GM20000 (cell line): ENCODE measurements at regions not wholly inside any gene's neighbourhood (a gene's known extent, or its start where the extent isn't known, plus 50 kb on each side); places are given as distances from the start of the nearest gene placed in this dataset.

Experiments used
- DNase-seq: peaks from one replicate; pipeline ENCODE4 v3.0.0; 2012; ENCODE audit warnings: low spot score
- CTCF ChIP-seq: IDR thresholded peaks from 2 replicates; pipeline ENCODE4 v1.5.1; 2012; ENCODE audit warnings: mild to moderate bottlenecking, control low read depth; ENCODE audit errors: extremely low read depth, missing control alignments

DNA sequence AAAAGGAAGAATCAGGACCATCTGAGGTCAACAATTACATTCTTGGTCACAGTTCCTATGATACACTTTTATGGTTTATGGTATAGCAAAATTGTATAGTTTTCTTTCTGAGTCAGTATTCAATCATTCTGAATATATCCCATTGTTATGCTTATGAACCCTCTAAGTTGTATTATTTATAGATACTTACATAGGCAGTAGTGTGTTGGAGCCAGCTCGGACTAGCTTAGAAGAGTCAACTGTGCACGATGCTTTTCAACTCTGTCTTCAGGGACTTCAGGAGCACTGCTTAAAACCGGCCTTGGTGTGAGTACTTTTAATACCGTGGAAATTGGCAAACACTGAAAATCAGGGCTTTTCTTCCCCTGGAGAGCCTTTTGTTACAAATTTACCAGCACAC is 215.7 kb downstream of the IKZF2 start:
- TF ChIP-seq CTCF, result no peak
- no peak for DNase-seq

DNA sequence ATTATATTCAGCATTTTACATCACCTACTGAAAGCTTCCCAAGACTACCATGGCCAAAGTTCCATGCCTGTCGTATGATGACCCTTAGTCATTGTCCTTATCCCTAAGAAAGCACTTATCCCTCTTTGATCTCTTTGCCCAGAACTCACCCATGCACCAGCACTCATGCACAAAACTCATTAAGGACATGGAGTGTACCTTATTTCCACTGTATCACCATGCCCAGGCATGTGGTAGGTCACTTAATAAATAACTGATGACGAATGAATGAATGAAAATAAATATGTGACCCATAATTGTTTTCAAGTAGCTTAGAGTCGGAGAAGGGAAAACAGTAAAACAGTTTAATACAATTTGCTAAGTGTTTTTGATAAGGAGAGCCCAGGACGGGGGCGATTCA is 220.1 kb downstream of the IKZF2 start:
- DNase-seq, result no peak
- no peak for TF ChIP-seq CTCF

- no peak for TF ChIP-seq CTCF
- no peak for DNase-seq
These were observed 220.7 kb downstream of the IKZF2 start for GRCh38 chr2:212930556-212931260.

DNA sequence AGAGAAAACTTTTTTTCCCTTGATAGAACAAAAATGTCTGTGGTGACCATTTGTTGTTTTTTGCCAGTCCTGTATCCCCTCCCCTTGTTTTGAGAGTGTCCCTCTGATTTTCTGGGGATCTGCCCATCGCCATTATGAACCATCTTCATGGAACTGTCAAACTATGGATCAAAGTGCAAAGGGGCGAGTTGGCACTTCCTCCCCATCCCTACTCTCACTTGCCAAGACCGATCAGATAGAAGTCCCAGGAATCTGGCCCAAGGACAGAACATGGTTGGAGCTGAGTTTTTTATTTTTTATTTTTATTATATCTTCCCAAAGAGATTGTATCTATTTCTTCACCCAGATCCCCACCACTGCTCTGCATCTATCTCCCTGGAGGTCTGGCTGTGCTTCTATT is 221.4 kb downstream of the IKZF2 start:
- DNase-seq, result no peak
- TF ChIP-seq CTCF, result no peak

DNA sequence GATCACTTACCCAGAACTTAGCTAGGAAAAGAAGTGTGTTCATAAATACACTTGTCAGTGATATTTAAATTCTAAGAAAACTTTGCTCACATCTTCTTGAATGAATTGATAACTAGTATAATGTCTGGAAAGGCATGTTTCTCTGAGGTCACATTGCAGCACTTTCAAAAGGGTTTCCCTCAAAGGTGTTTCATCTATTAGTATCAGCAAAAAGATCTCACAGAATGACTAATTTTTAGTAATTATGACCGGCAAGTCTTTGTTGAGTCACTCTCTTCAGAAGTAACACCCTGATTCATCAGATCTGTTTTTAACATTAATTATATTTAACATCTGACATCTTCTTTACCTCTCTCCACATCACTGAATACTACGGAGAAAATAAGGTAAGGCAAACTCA is 222.3 kb downstream of the IKZF2 start:
- no peak for TF ChIP-seq CTCF
- DNase-seq, result no peak

DNA sequence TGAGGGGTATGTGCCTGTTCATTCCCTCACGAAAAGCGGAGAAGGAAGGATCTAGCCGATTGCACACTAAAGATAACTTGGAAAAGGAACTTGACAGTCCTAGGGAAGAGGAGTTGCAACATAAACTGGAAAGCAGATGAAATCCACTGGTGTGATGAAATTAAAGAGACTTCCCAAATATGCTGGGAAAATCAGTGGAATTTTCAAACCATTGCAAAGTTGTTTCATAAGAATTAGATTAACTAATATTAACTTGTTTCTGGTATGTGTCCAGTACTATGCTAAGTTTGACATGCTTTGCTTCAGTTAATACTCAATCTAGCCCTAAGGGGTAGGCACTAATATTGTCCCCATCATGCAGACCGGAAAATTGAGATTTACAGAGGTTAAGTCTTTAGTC is 222.7 kb downstream of the IKZF2 start:
- no peak for DNase-seq
- no peak for TF ChIP-seq CTCF

DNA sequence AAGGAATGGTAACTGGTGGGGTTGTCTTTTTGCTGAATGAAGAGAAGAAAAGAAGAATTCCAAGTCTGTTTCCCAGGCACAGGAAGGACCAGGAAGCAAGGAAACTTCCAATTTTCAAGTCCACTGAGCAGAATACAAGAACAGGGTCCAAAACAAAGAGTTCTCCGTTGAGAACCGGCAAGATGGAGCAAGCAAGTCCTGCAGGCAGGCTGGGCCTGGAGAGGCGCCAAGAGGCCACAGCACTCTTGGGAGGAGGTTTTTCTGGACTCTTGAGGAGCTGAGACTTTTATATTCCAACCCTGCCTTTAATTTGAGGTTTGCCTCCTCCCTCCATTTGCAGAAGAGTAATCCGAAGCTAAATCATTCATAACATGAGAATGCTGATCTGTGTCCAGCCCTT is 224.5 kb downstream of the IKZF2 start:
- TF ChIP-seq CTCF, result no peak
- DNase-seq, result no peak
